Panc1 (cell line): ENCODE measurements at regions not wholly inside any gene's neighbourhood (a gene's known extent, or its start where the extent isn't known, plus 50 kb on each side); places are given as distances from the start of the nearest gene placed in this dataset.
"Not testable (repeated sequence)": the region's sequence is repeated elsewhere in the genome, so short reads cannot be mapped to it uniquely, and the experiment has no call there.

Experiments used
- CTCF ChIP-seq: fragments of 450-650 bp; IDR thresholded peaks from 2 replicates; pipeline ENCODE4 v1.5.1; 2017; ENCODE audit warnings: mild to moderate bottlenecking
- POLR2AphosphoS5 ChIP-seq: IDR thresholded peaks from 2 replicates; pipeline ENCODE4 v1.6.1; 2012; ENCODE audit warnings: mild to moderate bottlenecking, low read depth, low read length, moderate library complexity
- SIN3A ChIP-seq: IDR thresholded peaks from 2 replicates; pipeline ENCODE4 v1.6.1; 2012; ENCODE audit warnings: low read depth, mild to moderate bottlenecking, low read length, moderate library complexity, borderline replicate concordance; ENCODE audit not compliant: insufficient read depth

- not testable (repeated sequence) for TF ChIP-seq CTCF, POLR2AphosphoS5, SIN3A
Measured at GRCh38 chr15:31707944-31708702, 322.2 kb upstream of the CHRNA7 start.
